GM12878 (cell line): ENCODE measurements at regions not wholly inside any gene's neighbourhood (a gene's known extent, or its start where the extent isn't known, plus 50 kb on each side); places are given as distances from the start of the nearest gene placed in this dataset.

Experiments
- BMI1 ChIP-seq: fragments of 450-650 bp; IDR thresholded peaks from 2 replicates; pipeline ENCODE4 v1.6.1; 2016; ENCODE audit warnings: mild to moderate bottlenecking, moderate library complexity, borderline replicate concordance
- CBX5 ChIP-seq: sonication (generic); IDR thresholded peaks from 2 replicates; pipeline ENCODE4 v1.6.1; 2016; ENCODE audit warnings: low read depth, moderate library complexity, mild to moderate bottlenecking, inconsistent platforms
- DPF2 ChIP-seq: fragments of 450-650 bp; IDR thresholded peaks from 2 replicates; pipeline ENCODE4 v1.6.1; 2017; ENCODE audit warnings: mild to moderate bottlenecking
- ETV6 ChIP-seq, 2 experiments: fragments of 450-650 bp in 1 of 2; IDR thresholded peaks in 1 of 2; conservative IDR thresholded peaks in 1 of 2; 2 replicates each; pipeline ENCODE4 v1.6.1; 2014; ENCODE audit warnings: antibody characterized with exemption in 1 of 2, borderline replicate concordance in 1 of 2, low read depth in 1 of 2, mild to moderate bottlenecking in 1 of 2, moderate library complexity in 1 of 2
- EZH2 ChIP-seq: IDR thresholded peaks from 2 replicates; pipeline ENCODE4 v1.6.1; 2012; ENCODE audit warnings: low read depth, mild to moderate bottlenecking, control low read depth, inconsistent platforms, low read length, borderline replicate concordance; ENCODE audit not compliant: control insufficient read depth
- FOXM1 ChIP-seq: IDR thresholded peaks from 2 replicates; pipeline ENCODE4 v1.6.1; 2012; ENCODE audit warnings: low read depth, mild to moderate bottlenecking, inconsistent platforms, low read length, moderate library complexity
- GABPA ChIP-seq: IDR thresholded peaks from 2 replicates; pipeline ENCODE4 v1.6.1; 2014; ENCODE audit warnings: antibody characterized with exemption, low read depth, mild to moderate bottlenecking, inconsistent platforms
- IRF5 ChIP-seq: fragments of 450-650 bp; IDR thresholded peaks from 2 replicates; pipeline ENCODE4 v1.6.1; 2017; ENCODE audit warnings: borderline replicate concordance
- MEF2B ChIP-seq: fragments of 450-650 bp; IDR thresholded peaks from 2 replicates; pipeline ENCODE4 v1.6.1; 2018; ENCODE audit warnings: mild to moderate bottlenecking, moderate library complexity; ENCODE audit not compliant: partially characterized antibody, poor library complexity, severe bottlenecking
- RCOR1 ChIP-seq: conservative IDR thresholded peaks from 2 replicates; pipeline ENCODE4 v1.6.1; 2012; ENCODE audit warnings: low read depth, low read length, improper control_type of control experiment
- ZNF274 ChIP-seq: IDR thresholded peaks from one replicate; pipeline ENCODE4 v1.8.0; 2011; ENCODE audit not compliant: insufficient read length, insufficient read depth
- ZNF622 ChIP-seq: fragments of 450-650 bp; IDR thresholded peaks from 2 replicates; pipeline ENCODE4 v1.6.1; 2017; ENCODE audit warnings: mild to moderate bottlenecking, inconsistent platforms
- TF ChIP-seq, protein P1 (sequence below): IDR thresholded peaks from 2 replicates; pipeline ENCODE4 v1.6.1; 2011; ENCODE audit warnings: low read depth, low read length, improper control_type of control experiment, borderline replicate concordance
- TF ChIP-seq, protein P2 (sequence below): fragments of 450-650 bp; IDR thresholded peaks from 2 replicates; pipeline ENCODE4 v1.6.1; 2016; ENCODE audit warnings: mild to moderate bottlenecking

GRCh38 chr1:200242110-200243041 is 167.5 kb downstream of the ZNF281 start (continued):
- TF ChIP-seq IRF5, result no peak
- no peak for TF ChIP-seq BMI1
- no peak for TF ChIP-seq ZNF274
- TF ChIP-seq EZH2, result no peak
- no peak for TF ChIP-seq GABPA
- no peak for TF ChIP-seq RCOR1
- TF ChIP-seq DPF2, result no peak
- TF ChIP-seq, protein P1, sequence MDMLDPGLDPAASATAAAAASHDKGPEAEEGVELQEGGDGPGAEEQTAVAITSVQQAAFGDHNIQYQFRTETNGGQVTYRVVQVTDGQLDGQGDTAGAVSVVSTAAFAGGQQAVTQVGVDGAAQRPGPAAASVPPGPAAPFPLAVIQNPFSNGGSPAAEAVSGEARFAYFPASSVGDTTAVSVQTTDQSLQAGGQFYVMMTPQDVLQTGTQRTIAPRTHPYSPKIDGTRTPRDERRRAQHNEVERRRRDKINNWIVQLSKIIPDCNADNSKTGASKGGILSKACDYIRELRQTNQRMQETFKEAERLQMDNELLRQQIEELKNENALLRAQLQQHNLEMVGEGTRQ, result no peak
- TF ChIP-seq MEF2B, result no peak
- TF ChIP-seq CBX5, result no peak
- TF ChIP-seq, protein P2, sequence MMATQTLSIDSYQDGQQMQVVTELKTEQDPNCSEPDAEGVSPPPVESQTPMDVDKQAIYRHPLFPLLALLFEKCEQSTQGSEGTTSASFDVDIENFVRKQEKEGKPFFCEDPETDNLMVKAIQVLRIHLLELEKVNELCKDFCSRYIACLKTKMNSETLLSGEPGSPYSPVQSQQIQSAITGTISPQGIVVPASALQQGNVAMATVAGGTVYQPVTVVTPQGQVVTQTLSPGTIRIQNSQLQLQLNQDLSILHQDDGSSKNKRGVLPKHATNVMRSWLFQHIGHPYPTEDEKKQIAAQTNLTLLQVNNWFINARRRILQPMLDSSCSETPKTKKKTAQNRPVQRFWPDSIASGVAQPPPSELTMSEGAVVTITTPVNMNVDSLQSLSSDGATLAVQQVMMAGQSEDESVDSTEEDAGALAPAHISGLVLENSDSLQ, result no peak
- TF ChIP-seq FOXM1, result no peak
- no peak for TF ChIP-seq ZNF622
- no peak for TF ChIP-seq ETV6 (conservative IDR thresholded peaks at IDR 0.05 in 1 of 2, IDR thresholded peaks at IDR 0.05 in 1 of 2; ENCODE audit: borderline replicate concordance in 1 of 2, low read depth in 1 of 2)
